CMK (cell line): ENCODE measurements at regions not wholly inside any gene's neighbourhood (a gene's known extent, or its start where the extent isn't known, plus 50 kb on each side); places are given as distances from the start of the nearest gene placed in this dataset.
"Not testable (repeated sequence)": the region's sequence is repeated elsewhere in the genome, so short reads cannot be mapped to it uniquely, and the experiment has no call there.

Source experiments
- DNase-seq: peaks from one replicate; pipeline ENCODE4 v3.0.0-alpha.2; 2010; ENCODE audit warnings: low read depth

- DNase-seq, result no peak
Observed at GRCh38 chr18:67134911-67135310, 381.6 kb downstream of the DSEL start.

GRCh38 chr18:67133669-67134068 lies 382.9 kb downstream of the DSEL start:
- no peak for DNase-seq

- DNase-seq, result no peak
Observed at GRCh38 chr18:67132919-67133318, 383.6 kb downstream of the DSEL start.

GRCh38 chr18:67131498-67131897 lies 385.0 kb downstream of the DSEL start:
- no peak for DNase-seq

- DNase-seq, result not testable (repeated sequence)
Observed at GRCh38 chr18:67126751-67127150, 389.8 kb downstream of the DSEL start.

- DNase-seq, result no peak
Observed at GRCh38 chr18:67123901-67124300, 392.6 kb downstream of the DSEL start.

GRCh38 chr18:67117804-67118203 lies 398.7 kb downstream of the DSEL start:
- no peak for DNase-seq

- DNase-seq, result no peak
Observed at GRCh38 chr18:67109535-67109934, 407.0 kb downstream of the DSEL start.

GRCh38 chr18:67108894-67109293 lies 407.6 kb downstream of the DSEL start:
- no peak for DNase-seq

- DNase-seq, result peak; percentile 8
Observed at GRCh38 chr18:67104700-67105284, 411.7 kb downstream of the DSEL start.

GRCh38 chr18:67094123-67094522 lies 422.4 kb downstream of the DSEL start:
- DNase-seq, result no peak

- no peak for DNase-seq
Observed at GRCh38 chr18:67092141-67092540, 424.4 kb downstream of the DSEL start.

GRCh38 chr18:67081482-67082211 lies 434.9 kb downstream of the DSEL start:
- no peak for DNase-seq

GRCh38 chr18:67080601-67081000 lies 435.9 kb downstream of the DSEL start:
- DNase-seq, result no peak

- no peak for DNase-seq
Observed at GRCh38 chr18:67074309-67074708, 442.2 kb downstream of the DSEL start.

- DNase-seq, result no peak
Observed at GRCh38 chr18:67072791-67073190, 443.7 kb downstream of the DSEL start.

- DNase-seq, result no peak
Observed at GRCh38 chr18:67068608-67069007, 447.9 kb downstream of the DSEL start.

GRCh38 chr18:67047334-67047733 lies 443.4 kb upstream of the CDH19 start:
- no peak for DNase-seq

GRCh38 chr18:67043276-67043675 lies 439.4 kb upstream of the CDH19 start:
- DNase-seq, result no peak

GRCh38 chr18:67041334-67041733 lies 437.4 kb upstream of the CDH19 start:
- DNase-seq, result no peak

- no peak for DNase-seq
Observed at GRCh38 chr18:67035026-67035425, 431.1 kb upstream of the CDH19 start.

- no peak for DNase-seq
Observed at GRCh38 chr18:67023059-67023458, 419.2 kb upstream of the CDH19 start.

GRCh38 chr18:67010919-67011318 lies 407.0 kb upstream of the CDH19 start:
- DNase-seq, result no peak

- DNase-seq, result no peak
Observed at GRCh38 chr18:67007999-67008398, 404.1 kb upstream of the CDH19 start.
